ENCODE measurements at regions not wholly inside any gene's neighbourhood (a gene's known extent, or its start where the extent isn't known, plus 50 kb on each side); places are given as distances from the start of the nearest gene placed in this dataset.
A peak's percentile ranks its signal among the peaks of the same experiment; 100 is the strongest.

GRCh38 chr12:91793676-91794075 is 352.0 kb downstream of the BTG1 start:
- DNase-seq (ENCODE audit: low read depth), result no peak

- no peak for DNase-seq (ENCODE audit: low read depth)
These were observed 353.0 kb downstream of the BTG1 start for GRCh38 chr12:91792597-91792996.

- DNase-seq (ENCODE audit: low read depth), result no peak
These were observed 359.0 kb downstream of the BTG1 start for GRCh38 chr12:91786499-91787272.

- DNase-seq (ENCODE audit: low read depth), result no peak
These were observed 359.8 kb downstream of the BTG1 start for GRCh38 chr12:91785655-91786498.

- DNase-seq (ENCODE audit: low read depth), result no peak
These were observed 364.5 kb downstream of the BTG1 start for GRCh38 chr12:91781114-91781513.

GRCh38 chr12:91778938-91779400 is 366.7 kb downstream of the BTG1 start:
- DNase-seq (ENCODE audit: low read depth), result peak; percentile 17

- DNase-seq (ENCODE audit: low read depth), result no peak
These were observed 367.4 kb downstream of the BTG1 start for GRCh38 chr12:91778091-91778832.

- no peak for DNase-seq (ENCODE audit: low read depth)
These were observed 368.2 kb downstream of the BTG1 start for GRCh38 chr12:91777268-91777992.

- no peak for DNase-seq (ENCODE audit: low read depth)
These were observed 371.2 kb downstream of the BTG1 start for GRCh38 chr12:91774434-91774921.

GRCh38 chr12:91773749-91774429 is 371.8 kb downstream of the BTG1 start:
- DNase-seq (ENCODE audit: low read depth), result no peak

- DNase-seq (ENCODE audit: low read depth), result no peak
These were observed 373.2 kb downstream of the BTG1 start for GRCh38 chr12:91772411-91772810.

- no peak for DNase-seq (ENCODE audit: low read depth)
These were observed 375.9 kb downstream of the BTG1 start for GRCh38 chr12:91769736-91770135.

- no peak for DNase-seq (ENCODE audit: low read depth)
These were observed 378.4 kb downstream of the BTG1 start for GRCh38 chr12:91767237-91767636.

- DNase-seq (ENCODE audit: low read depth), result no peak
These were observed 379.2 kb downstream of the BTG1 start for GRCh38 chr12:91766454-91766853.

GRCh38 chr12:91763654-91764370 is 381.8 kb downstream of the BTG1 start:
- no peak for DNase-seq (ENCODE audit: low read depth)

GRCh38 chr12:91753649-91754048 is 392.0 kb downstream of the BTG1 start:
- no peak for DNase-seq (ENCODE audit: low read depth)

- DNase-seq (ENCODE audit: low read depth), result no peak
These were observed 398.7 kb downstream of the BTG1 start for GRCh38 chr12:91746976-91747375.

- no peak for DNase-seq (ENCODE audit: low read depth)
These were observed 401.0 kb downstream of the BTG1 start for GRCh38 chr12:91744597-91744996.

GRCh38 chr12:91743704-91744321 is 401.8 kb downstream of the BTG1 start:
- no peak for DNase-seq (ENCODE audit: low read depth)

- DNase-seq (ENCODE audit: low read depth), result no peak
These were observed 402.4 kb downstream of the BTG1 start for GRCh38 chr12:91743280-91743679.
